Erythroblast (primary cell): ENCODE measurements at regions not wholly inside any gene's neighbourhood (a gene's known extent, or its start where the extent isn't known, plus 50 kb on each side); places are given as distances from the start of the nearest gene placed in this dataset.

ENCODE experiments used
- GATA1 ChIP-seq: IDR thresholded peaks from 2 replicates; pipeline ENCODE4 v1.6.1; 2011; ENCODE audit warnings: low read depth, mild to moderate bottlenecking, control low read depth, low read length, moderate library complexity
- POLR2A ChIP-seq: IDR thresholded peaks from 2 replicates; pipeline ENCODE4 v1.6.1; 2011; ENCODE audit warnings: mild to moderate bottlenecking, low read length

DNA sequence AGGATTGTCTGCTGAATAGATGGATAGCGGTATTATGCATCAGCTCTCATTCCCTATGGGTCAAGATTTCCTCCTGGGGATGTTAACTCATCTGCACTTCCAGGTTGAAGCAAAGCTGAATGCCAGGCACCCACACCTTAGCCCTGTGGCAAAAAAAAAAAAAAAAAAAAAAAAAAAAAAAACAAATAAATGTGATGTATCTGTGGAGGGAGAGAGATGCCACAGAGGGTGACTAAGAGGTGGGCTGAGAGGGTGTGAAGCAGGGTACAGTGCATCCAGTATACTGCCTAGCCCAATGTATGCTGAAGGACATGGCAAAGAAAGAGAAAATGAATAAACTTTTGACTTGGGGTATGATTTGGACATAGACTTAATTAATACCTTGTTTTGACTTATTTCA lies 91.4 kb downstream of the COPS8 start:
- TF ChIP-seq POLR2A = no peak
- no peak for TF ChIP-seq GATA1
